ENCODE measurements at regions not wholly inside any gene's neighbourhood (a gene's known extent, or its start where the extent isn't known, plus 50 kb on each side); places are given as distances from the start of the nearest gene placed in this dataset.

DNA sequence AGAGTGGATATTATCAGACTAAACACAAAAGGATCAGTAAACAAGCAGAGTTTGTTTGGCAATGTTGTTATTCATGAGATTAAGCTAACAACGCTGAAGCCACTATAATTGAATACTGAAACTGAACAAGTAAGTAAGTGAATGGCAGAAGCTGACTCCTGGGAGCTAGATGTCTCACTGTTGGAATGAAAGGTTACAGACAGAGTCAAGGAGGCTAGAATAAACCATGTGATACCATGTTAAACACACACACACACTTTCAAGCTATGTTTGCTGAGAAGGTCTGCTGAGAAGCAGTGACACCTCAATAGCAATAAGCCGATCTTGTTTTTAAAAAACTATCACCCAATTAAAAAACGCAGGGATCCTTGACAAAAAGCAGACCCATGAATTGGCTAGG is 1609.4 kb upstream of the MIR17HG start:
- no peak for DNase-seq (ENCODE audit: low read depth)

DNA sequence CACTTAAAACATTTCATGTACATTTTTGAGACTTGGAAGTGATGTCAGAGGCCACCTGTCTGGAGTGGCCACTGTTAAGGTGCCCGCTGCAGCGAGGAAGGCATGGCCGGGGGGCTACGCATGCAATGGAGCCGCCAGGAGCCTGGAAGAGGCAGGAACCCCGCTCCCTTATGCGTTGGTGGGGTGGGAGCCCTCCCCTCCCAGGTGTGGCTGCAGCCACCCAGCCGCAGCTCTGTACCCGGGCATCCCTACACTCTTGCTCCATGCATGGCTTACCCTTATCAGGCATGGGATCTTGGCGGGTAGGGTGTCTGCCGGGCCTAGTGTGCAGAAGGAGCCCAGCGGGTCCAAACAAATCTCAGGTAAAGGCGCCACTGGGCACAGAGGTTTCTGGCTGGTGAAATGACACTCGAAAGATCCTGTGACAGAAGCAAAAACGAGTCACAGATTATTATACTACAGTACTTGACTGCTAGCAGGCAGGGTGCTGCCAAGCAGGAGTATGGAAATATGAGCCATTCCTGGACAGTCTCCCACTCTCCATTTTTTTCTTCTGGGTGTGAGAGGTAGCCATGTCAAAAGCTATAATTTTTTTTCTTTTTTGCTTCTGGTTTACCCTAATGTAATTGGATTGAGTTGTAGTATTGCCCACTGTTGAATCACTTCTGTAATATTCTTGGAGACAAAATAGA is 1606.3 kb upstream of the MIR17HG start:
- no peak for DNase-seq (ENCODE audit: low read depth)

DNA sequence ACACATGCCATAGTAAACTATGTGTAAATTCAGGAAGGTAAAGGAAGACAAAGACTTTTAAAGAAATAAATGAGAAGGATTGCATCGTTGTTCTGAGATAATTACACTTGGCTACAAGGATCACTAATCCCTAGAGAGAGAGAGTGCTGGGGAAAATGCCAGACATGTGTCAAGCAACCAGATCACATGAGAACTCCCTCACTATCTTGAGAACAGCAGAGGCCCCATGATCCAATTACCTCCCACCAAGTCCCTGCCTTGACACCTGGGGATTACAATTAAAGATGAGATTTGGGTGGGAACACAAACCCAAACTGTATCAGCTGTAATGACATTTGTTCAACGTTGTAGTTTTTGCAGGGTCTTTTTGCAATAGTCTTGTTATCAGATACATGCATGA is 1600.9 kb upstream of the MIR17HG start:
- DNase-seq (ENCODE audit: low read depth), result no peak

DNA sequence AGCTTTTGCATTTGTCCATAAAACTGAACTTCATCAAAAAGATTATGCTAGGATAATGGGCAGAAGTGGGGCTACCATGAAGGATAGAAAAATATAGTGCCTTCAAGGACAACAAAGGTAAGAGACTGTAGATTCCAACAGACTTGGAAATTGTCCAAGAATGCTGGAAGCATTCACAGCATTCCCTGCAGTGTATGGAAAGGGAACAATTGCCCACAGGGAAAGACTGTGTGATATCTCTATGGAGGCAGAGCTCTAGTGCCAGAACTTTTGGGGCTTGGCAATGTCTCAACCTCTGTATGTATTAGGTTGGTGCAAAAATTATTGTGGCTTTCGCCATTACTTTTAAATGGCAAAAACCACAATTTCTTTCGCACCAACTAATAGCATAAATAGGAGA is 1598.8 kb upstream of the MIR17HG start:
- no peak for DNase-seq (ENCODE audit: low read depth)

DNA sequence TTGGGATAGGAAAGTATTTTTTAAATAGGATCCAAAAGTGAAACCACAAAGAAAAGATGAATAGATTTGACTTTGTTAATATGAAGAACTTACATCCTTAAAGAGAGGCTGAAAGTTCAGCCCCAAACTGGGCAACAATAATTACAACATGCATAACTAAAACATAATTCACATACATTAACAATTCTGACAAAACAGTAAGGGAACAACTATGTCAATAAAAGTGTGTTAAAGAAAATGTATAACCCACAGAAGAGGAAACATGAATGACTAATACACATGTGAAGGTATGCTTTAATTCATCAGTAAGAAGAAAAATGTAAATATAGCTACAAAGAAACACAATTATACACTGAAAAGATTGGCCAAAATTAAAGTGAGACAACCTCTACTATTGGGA is 1597.6 kb upstream of the MIR17HG start:
- DNase-seq (ENCODE audit: low read depth), result no peak

DNA sequence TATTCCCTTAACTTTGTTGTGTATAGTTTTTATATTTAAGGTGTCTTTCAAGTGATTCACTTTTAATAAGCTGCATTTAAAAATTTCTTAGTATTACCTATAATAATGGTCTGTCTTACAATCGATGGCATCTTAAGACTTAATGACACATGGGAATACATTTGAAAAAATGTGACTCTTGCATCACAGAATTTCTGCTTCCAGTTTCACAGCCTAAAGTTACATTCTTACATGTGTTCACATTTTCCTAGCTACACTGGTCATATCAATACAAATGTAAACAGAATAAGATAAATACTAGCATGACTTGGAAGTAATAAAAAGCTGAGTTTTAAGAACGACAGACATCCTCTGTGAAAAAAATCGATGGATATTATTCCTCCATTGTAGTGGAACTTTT is 1597.1 kb upstream of the MIR17HG start:
- no peak for DNase-seq (ENCODE audit: low read depth)

DNA sequence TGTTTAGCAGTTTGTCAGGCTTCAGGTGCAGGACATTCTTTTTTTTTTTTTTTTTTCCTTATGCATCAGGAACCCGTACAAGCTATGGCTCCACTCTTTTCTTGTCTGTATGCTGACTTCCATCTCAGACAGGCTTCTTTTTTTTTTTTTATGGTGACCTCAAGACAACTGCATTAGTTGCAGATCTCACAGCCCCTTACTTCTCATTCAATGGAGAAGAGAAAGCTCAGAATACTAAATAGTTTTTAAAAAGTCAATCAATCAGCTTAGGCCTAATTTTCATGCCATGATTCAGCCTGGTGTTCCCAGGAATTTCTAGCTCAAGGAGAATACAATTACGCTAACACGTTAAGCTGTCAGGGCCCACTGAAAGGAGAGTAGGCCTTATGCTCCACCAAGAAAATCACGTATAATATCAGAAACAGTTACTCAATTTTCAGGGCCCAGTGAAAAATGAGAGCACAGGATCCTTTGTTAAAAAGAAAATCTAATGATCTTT is 1596.0 kb upstream of the MIR17HG start:
- DNase-seq (ENCODE audit: low read depth), result no peak

DNA sequence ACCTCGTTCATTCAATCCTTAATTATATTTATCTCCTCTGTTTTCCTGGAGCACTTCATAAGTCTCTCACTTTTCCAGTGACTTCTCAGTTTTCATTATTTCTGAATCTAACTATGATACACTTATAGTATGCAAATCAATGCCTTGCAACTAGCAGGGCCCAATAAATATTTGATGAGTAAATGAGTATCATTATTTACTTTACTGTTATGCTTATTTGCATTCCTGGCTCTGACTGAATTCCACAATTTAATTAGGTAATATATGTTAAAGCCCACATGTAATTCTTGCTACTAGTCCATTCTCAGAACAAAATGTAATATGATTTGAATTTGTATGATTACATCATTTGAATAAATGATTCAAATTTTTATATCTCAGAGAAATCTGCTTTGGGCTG is 1595.1 kb upstream of the MIR17HG start:
- DNase-seq (ENCODE audit: low read depth), result no peak

DNA sequence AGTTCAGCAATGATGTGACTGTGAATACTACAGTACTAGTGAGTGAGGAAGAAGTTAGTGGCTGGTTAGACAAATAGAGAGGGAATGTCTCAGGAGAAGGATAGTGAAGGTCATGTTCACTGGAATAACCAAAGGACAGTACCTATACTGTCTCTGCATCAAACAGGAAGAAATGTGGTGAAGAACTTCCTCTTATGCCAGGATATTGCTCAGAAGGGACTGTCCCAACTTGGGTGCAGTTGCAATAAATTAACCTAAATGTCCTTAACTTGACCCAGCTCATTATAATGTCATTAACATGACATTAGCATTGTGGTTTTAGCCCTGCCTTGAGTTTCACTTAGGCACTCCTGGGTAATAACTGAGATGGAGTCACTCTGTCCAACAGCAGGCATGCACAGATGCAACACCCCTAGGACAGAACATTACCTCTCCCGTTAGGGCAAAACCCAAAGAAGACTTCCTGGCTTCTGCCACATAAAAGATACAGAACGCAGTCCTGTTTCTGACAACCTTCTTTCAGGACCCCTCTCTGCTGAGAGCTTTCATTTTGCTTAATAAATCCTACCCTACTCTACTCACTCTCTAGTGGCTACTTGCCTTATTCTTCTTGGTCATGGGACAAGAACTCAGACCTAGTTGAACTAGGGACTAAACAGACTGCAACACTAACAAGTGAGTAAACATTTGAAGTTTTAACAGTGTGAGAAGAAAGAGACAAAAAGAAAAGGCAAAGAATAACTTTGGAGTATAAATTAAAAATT is 1591.6 kb upstream of the MIR17HG start:
- DNase-seq (ENCODE audit: low read depth), result no peak

DNA sequence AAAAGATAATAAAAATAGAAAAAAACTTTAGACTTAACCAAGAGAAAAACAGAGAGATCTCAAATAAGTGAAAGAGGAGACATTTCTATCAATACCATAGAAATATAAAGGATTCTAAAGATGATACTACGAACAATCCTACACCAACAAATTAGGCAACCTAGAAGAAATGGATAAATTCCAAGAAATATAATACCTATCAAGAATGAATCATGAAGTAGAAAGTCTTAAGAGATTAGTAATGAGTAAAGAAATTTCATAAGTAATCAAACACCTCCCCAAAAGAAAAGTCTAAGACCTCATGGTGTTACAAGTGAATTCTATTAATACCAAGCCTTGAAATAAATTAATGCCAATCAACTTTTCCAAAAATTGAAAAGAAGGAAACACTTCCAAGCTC is 1584.5 kb upstream of the MIR17HG start:
- DNase-seq (ENCODE audit: low read depth), result no peak

DNA sequence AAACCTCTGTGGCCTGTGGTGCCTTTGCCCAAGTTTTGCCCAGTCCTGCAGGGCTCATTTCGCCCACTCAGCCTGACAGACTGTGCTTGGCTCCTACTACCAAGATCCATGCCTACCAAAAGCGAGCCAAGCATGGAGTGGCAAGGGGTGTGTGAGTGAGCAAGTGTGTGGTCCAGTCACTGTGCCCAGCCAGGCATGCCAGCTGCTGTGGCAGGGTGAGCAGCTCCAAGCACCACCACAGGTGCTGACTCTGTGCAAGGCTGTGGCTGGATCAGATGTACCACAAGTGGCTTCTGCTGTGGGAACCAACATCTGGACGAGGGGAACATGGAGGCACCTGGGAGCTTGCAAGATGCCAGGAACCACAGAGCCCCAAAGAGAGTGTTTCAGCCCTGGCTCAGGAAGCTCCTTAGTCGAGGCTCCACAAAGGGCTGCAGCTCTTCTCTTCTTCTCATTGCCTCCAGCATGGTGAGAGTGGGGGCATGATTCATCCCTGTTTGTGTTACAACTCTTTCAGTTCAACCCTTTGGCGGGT is 1564.2 kb upstream of the MIR17HG start:
- DNase-seq (ENCODE audit: low read depth), result no peak

DNA sequence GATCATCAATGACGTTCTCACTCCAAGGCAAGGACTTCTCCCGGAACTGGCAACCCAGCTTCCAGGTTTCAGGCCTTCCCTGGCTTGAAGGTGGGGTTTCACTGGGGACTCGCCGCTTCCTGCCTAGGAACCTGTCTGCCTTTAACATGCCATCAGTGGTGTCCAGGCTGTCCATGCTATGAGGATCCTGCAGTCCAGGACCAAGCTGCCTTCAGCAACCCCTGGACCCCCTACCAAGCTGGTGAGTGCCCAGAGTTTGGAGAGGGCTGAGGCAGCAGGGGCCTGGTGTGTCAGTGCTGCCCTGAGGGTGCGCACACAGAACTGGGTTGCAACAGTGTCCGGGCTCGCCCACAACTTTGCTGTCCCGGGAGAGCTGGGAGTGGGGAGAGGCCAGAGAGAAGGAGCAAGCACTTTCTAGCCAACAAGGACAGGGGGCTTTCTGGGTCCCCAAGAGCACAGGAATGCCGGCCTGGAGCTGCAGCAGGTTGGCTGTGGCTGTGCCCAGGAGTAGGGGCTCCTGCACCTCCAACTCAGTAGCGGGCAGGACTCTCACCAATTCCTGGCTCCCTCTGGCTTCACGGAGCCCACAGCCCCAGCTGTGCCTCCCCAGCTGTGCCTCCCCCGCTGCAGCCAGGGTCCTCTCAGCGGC is 1563.2 kb upstream of the MIR17HG start:
- no peak for DNase-seq (ENCODE audit: low read depth)

DNA sequence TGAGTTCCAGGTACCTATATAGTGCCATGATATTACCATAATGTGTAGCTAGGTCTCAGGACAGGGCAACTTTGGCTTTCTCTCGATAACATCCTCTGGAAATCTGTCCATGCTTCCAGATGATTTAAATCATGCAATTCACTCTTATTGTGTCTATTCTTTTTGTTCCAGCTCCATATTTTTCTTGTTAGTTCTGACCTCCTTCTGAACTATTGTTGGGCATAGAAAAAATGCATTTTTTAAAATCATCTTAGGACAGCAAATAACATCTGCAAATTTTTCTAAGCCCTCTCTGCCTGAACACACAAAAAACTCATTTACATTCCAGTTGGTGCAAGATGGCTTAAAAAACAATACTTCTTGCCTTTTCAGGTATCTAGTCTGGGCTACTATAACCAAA is 1561.0 kb upstream of the MIR17HG start:
- DNase-seq (ENCODE audit: low read depth), result no peak

DNA sequence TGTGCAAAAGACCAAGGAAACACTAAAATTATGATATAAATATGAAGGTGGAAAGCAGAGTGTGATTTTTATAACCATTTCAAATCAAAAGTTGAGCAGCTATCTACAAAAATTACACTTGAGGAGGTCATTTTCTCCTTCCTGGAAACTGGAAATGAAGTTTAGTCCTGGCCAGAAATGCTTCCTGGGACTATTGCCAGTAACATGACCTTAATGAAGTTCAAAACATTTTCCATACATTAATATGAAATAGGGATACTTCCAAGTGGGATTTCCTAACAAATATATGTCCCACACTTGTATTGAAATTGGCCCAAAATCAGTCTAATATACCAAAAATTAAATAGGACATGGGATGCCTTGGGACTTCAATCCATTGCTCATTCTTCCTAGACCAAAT is 1556.8 kb upstream of the MIR17HG start:
- no peak for DNase-seq (ENCODE audit: low read depth)

DNA sequence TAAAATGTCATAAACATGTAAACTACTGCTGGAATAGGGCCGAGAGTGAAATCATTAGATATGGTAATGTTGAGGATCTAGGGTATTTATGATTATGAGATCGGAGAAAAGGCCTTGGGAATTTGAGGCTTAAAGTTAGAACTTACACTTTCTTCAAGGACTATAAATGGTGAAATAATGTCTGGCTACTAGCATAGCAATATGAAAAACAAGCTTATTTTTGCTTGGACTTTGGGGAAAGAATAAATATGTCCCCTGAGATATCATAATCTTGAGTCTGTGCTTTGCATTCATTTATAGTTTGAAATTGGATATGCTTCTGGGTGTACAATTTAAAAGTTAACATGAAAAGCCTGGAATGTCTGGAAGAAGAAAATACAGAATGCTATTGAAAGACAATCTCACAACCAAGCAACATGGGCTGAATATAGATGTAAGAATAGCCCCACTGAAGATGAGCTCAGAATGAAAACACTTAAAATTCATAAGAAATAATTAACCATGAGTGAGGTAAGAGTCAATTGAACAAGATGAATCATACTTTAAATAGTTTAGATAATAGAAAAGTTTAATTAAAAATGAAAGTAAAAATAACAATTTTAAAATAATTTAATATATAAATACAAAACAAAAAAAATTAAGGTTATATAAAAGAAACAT is 1555.4 kb upstream of the MIR17HG start:
- no peak for DNase-seq (ENCODE audit: low read depth)

DNA sequence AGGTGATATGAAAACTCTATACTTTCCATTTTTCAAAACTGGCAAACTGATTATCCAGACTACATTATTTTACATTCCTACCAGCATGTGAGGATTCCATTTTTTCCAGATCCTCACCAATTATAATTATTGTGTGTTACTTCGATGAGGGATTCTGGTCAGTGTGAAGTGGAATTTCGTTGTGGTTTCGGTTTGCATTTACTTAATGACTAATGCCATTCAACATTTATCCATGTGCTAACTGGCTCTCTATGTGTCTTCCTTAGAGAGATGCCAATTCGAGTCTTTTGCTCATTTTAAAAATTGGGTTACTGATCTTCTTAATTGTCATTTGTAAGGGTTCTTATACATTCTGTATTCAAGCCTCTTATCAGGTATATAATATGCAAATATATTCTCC is 1551.3 kb upstream of the MIR17HG start:
- no peak for DNase-seq (ENCODE audit: low read depth)

DNA sequence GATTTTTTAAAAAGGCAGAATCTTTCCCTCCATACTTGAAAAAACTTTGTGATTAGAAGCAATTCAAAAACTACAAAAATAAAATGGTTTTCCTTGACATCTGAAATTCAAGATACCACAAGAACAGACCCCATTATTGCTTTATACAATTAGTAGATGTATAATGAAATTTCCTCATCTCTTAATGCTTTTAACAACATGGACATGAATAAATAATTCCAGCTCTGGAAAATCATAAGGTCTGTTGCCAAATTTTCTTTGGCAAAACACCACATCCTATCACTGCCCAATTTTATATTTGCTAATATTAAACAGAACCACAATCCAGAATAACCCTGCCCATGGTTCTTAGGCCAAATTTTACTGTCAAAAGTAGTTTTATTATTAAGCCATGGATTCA is 1543.6 kb upstream of the MIR17HG start:
- DNase-seq (ENCODE audit: low read depth), result no peak

DNA sequence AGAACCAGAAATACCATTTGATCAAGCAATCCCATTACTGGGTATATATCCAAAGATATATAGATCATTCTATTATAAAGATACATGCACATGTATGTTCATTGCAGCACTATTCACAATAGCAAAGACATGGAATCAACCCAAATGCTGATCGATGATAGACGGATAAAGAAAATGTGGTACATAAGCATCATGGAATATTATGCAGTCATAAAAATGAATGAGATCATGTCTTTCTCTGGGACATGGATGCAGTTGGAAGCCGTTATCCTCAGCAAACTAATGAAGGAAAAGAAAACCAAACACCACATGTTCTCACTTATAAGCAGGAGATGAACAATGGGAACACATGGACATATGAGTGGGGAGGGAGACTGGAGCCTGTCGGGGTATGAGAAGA is 1540.9 kb upstream of the MIR17HG start:
- no peak for DNase-seq (ENCODE audit: low read depth)

DNA sequence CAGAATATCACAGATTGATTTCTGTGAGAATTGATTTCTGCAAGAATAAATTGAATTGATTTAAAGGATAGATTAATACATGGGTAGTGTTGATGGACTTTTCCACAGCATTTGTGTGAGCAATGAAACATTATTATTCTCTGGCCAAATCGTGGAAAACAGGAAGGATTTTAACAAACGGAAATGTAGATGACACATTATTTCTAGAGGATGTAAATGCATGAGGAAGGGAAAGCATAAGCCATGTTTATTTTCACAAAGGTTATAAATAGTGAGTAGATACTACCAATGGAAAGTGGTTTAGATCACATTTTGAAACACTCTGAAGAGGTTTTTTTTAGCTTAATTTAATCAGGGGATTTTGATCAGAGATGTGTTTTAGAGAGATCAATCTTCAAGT is 1534.6 kb upstream of the MIR17HG start:
- DNase-seq (ENCODE audit: low read depth), result no peak

DNA sequence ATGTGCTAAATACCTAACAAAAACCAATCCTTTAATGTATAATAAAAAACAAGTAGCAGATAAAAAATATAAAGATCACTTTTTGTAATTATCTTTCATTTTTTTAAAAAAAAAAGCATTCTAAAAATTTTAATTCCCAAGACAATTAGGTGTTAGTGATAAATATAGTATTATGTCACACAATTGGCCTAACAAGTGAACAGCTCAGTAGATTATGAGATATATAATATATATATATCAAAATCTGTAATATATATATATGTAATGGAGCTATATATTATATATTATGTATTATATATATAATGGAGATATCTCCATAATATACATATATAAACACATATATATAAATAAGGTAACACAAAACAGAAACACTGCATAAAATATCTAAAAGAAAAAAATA is 1531.1 kb upstream of the MIR17HG start:
- DNase-seq (ENCODE audit: low read depth), result no peak

DNA sequence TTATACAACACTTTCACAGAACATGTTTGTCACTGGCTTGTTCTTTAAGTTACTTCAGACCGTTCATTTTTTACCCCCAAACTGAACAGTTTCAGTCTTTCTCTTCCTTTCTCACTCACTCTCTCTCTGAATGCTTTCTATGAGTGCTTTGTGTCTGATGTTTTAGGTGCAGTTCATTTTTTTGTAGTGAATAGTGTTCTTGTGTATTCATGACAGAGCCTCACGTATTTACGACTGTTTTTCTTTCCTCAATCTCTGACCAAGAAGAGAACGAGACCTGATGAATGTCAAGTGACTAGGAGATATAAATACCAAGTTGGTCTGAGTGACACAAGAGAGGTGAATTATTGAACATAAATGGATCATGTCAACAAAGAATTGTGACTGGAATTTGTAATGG is 1525.0 kb upstream of the MIR17HG start:
- DNase-seq (ENCODE audit: low read depth), result no peak

DNA sequence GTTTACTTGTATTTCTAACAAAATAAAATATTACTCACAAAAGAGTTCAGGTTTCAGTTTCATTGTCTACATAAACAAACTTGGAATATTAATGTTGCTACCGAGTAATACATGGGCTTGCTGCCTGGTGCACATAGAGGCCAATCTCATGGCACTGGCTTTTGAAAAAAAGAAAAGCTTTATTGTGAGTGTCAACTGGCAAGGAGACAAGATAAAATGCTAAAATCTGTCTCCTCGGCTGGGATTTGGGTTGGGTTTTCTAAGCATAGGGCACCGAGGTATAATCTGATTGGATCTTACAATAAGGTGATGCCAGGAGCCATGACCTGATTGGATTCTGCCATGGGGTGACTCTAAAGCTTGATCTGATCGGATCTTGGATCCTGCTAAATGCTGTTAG is 1519.9 kb upstream of the MIR17HG start:
- no peak for DNase-seq (ENCODE audit: low read depth)

DNA sequence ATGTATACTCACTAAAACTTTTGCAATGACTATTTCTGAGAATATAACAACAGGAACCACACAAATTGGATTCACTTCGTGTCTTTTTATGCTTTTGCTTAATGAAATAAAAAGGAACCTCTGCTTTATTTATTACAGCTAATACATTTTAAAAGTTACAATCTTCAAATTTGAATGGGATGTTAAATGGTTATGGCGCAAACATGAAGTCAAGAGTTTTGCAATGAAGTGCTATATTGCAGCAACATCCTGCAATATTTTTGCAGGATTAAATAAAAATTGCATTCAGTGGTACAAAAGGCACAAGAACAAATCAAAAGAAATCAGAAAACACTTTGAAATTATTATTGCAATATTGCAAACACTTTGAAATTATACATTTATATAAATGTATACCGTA is 1519.0 kb upstream of the MIR17HG start:
- DNase-seq (ENCODE audit: low read depth), result no peak

All from GM04503 (cell line).